ENCODE measurements at regions not wholly inside any gene's neighbourhood (a gene's known extent, or its start where the extent isn't known, plus 50 kb on each side); places are given as distances from the start of the nearest gene placed in this dataset.

- DNase-seq, result no peak
Observed at GRCh38 chr10:83953589-83953988, 185.7 kb upstream of the GHITM start.

GRCh38 chr10:83954193-83954799 is 185.0 kb upstream of the GHITM start:
- DNase-seq, result no peak

- DNase-seq, result no peak
Observed at GRCh38 chr10:83955406-83955805, 183.9 kb upstream of the GHITM start.

- DNase-seq, result no peak
Observed at GRCh38 chr10:83957168-83957947, 182.0 kb upstream of the GHITM start.

GRCh38 chr10:83959328-83959727 is 180.0 kb upstream of the GHITM start:
- DNase-seq, result no peak

- no peak for DNase-seq
Observed at GRCh38 chr10:83960125-83960524, 179.2 kb upstream of the GHITM start.

GRCh38 chr10:83961620-83962019 is 177.7 kb upstream of the GHITM start:
- no peak for DNase-seq

GRCh38 chr10:83963446-83963845 is 175.9 kb upstream of the GHITM start:
- no peak for DNase-seq

- no peak for DNase-seq
Observed at GRCh38 chr10:83965473-83965872, 173.8 kb upstream of the GHITM start.

- DNase-seq, result no peak
Observed at GRCh38 chr10:83968052-83968451, 171.3 kb upstream of the GHITM start.

- DNase-seq, result no peak
Observed at GRCh38 chr10:83978681-83979383, 160.5 kb upstream of the GHITM start.

- DNase-seq, result no peak
Observed at GRCh38 chr10:83982812-83983211, 156.5 kb upstream of the GHITM start.

- no peak for DNase-seq
Observed at GRCh38 chr10:83983578-83984255, 155.6 kb upstream of the GHITM start.

GRCh38 chr10:83984256-83984640 is 155.1 kb upstream of the GHITM start:
- no peak for DNase-seq

GRCh38 chr10:83986800-83987199 is 152.5 kb upstream of the GHITM start:
- DNase-seq, result no peak

- no peak for DNase-seq
Observed at GRCh38 chr10:83987216-83987615, 152.1 kb upstream of the GHITM start.

GRCh38 chr10:83988435-83988834 is 150.9 kb upstream of the GHITM start:
- DNase-seq, result no peak

GRCh38 chr10:83990126-83990525 is 149.2 kb upstream of the GHITM start:
- DNase-seq, result no peak

GRCh38 chr10:83991986-83992753 is 147.1 kb upstream of the GHITM start:
- no peak for DNase-seq

GRCh38 chr10:83994325-83994724 is 145.0 kb upstream of the GHITM start:
- no peak for DNase-seq

GRCh38 chr10:83995738-83996331 is 143.5 kb upstream of the GHITM start:
- no peak for DNase-seq

- no peak for DNase-seq
Observed at GRCh38 chr10:84004221-84004620, 135.1 kb upstream of the GHITM start.
